Neural progenitor cell (in vitro differentiated cells): ENCODE measurements at regions not wholly inside any gene's neighbourhood (a gene's known extent, or its start where the extent isn't known, plus 50 kb on each side); places are given as distances from the start of the nearest gene placed in this dataset.

Experiments used
- DNase-seq: peaks from one replicate; pipeline ENCODE4 v3.0.0-alpha.2; 2016; ENCODE audit warnings: low spot score
- H2AFZ ChIP-seq: fragments of 200-600 bp; sonication (generic); replicated peaks from 2 replicates; pipeline ENCODE4 v1.6.1; 2016; ENCODE audit warnings: antibody characterized with exemption
- H3F3A ChIP-seq: fragments of 200-600 bp; sonication (generic); 2 replicates; pipeline ENCODE4 v1.6.1; 2016; ENCODE audit warnings: antibody characterized with exemption, low read depth
- H3K27ac ChIP-seq: fragments of 200-600 bp; sonication (generic); 2 replicates; pipeline ENCODE4 v1.5.1; 2016; ENCODE audit warnings: mild to moderate bottlenecking
- H3K27me3 ChIP-seq: fragments of 200-600 bp; sonication (generic); 2 replicates; pipeline ENCODE4 v1.6.1; 2016; ENCODE audit warnings: mild to moderate bottlenecking, moderate library complexity
- H3K36me3 ChIP-seq: fragments of 200-600 bp; sonication (generic); 2 replicates; pipeline ENCODE4 v1.5.1; 2016
- H3K4me1 ChIP-seq: fragments of 200-600 bp; sonication (generic); 2 replicates; pipeline ENCODE4 v1.6.1; 2016; ENCODE audit warnings: mixed run types
- H3K4me2 ChIP-seq: fragments of 200-600 bp; sonication (generic); 2 replicates; pipeline ENCODE4 v1.6.1; 2016
- H3K4me3 ChIP-seq: fragments of 200-600 bp; sonication (generic); 2 replicates; pipeline ENCODE4 v1.5.1; 2016
- H3K79me2 ChIP-seq: fragments of 200-600 bp; sonication (generic); 2 replicates; pipeline ENCODE4 v1.6.1; 2016; ENCODE audit warnings: low read depth
- H3K9ac ChIP-seq: fragments of 200-600 bp; sonication (generic); 2 replicates; pipeline ENCODE4 v1.6.1; 2016
- H3K9me3 ChIP-seq: fragments of 200-600 bp; sonication (generic); 2 replicates; pipeline ENCODE4 v1.5.1; 2016; ENCODE audit warnings: low read depth
- H4K20me1 ChIP-seq: fragments of 200-600 bp; sonication (generic); 2 replicates; pipeline ENCODE4 v1.6.1; 2016; ENCODE audit warnings: low read depth
- H3K27ac Mint-ChIP-seq: 3 replicates; pipeline ENCODE4 v1.8.0; 2021; ENCODE audit warnings: mixed read lengths
- H3K27me3 Mint-ChIP-seq: 2 replicates; pipeline ENCODE4 v1.8.0; 2022; ENCODE audit warnings: low read depth, mild to moderate bottlenecking, inconsistent platforms, moderate library complexity, mixed read lengths; ENCODE audit not compliant: insufficient read depth
- H3K36me3 Mint-ChIP-seq: 3 replicates; pipeline ENCODE4 v1.8.0; 2021; ENCODE audit warnings: mixed read lengths
- H3K4me1 Mint-ChIP-seq: 3 replicates; pipeline ENCODE4 v1.8.0; 2021; ENCODE audit warnings: mixed read lengths
- H3K4me3 Mint-ChIP-seq: 3 replicates; pipeline ENCODE4 v1.8.0; 2021; ENCODE audit warnings: mild to moderate bottlenecking, moderate library complexity, mixed read lengths
- H3K9me3 Mint-ChIP-seq: 3 replicates; pipeline ENCODE4 v1.8.0; 2020; ENCODE audit warnings: mixed read lengths
- EZH2 ChIP-seq: fragments of 200-600 bp; sonication (generic); IDR thresholded peaks from 2 replicates; pipeline ENCODE4 v1.6.1; 2017; ENCODE audit warnings: antibody characterized with exemption, mild to moderate bottlenecking, moderate library complexity
- EZH2phosphoT487 ChIP-seq: fragments of 200-600 bp; sonication (generic); IDR thresholded peaks from 2 replicates; pipeline ENCODE4 v1.6.1; 2017; ENCODE audit warnings: antibody characterized with exemption
- TF ChIP-seq, protein P1 (sequence below): fragments of 200-600 bp; sonication (generic); IDR thresholded peaks from 2 replicates; pipeline ENCODE4 v1.5.1; 2017; ENCODE audit warnings: antibody characterized with exemption, mild to moderate bottlenecking

GRCh38 chr9:89978185-89978584, 373.4 kb downstream of the GADD45G start:
- no peaks in the 10 kb centered on the region for H3K4me1 ChIP-seq
- Mint-ChIP-seq H3K27ac (no peak overlapping the region), H3K4me3 (no peak overlapping the region), H3K36me3 (no peaks in the 10 kb centered on the region), H3K27me3 (peaks cover 6% of the 10 kb centered on the region), H3K4me1 (no peaks in the 10 kb centered on the region), H3K9me3 (no peaks in the 10 kb centered on the region)
- no peaks in the 10 kb centered on the region for H3K36me3 ChIP-seq
- H3F3A ChIP-seq = no peaks in the 10 kb centered on the region
- H3K4me3 ChIP-seq = no peak overlapping the region
- H2AFZ ChIP-seq = peak overlapping the region; percentile 94
- no peak overlapping the region for H3K4me2 ChIP-seq
- no peaks in the 10 kb centered on the region for H4K20me1 ChIP-seq
- H3K9me3 ChIP-seq = no peaks in the 10 kb centered on the region
- H3K79me2 ChIP-seq = no peaks in the 10 kb centered on the region
- no peaks in the 10 kb centered on the region for H3K27me3 ChIP-seq
- DNase-seq = peak; percentile 29
- no peak for TF ChIP-seq EZH2phosphoT487
- TF ChIP-seq, protein P1, sequence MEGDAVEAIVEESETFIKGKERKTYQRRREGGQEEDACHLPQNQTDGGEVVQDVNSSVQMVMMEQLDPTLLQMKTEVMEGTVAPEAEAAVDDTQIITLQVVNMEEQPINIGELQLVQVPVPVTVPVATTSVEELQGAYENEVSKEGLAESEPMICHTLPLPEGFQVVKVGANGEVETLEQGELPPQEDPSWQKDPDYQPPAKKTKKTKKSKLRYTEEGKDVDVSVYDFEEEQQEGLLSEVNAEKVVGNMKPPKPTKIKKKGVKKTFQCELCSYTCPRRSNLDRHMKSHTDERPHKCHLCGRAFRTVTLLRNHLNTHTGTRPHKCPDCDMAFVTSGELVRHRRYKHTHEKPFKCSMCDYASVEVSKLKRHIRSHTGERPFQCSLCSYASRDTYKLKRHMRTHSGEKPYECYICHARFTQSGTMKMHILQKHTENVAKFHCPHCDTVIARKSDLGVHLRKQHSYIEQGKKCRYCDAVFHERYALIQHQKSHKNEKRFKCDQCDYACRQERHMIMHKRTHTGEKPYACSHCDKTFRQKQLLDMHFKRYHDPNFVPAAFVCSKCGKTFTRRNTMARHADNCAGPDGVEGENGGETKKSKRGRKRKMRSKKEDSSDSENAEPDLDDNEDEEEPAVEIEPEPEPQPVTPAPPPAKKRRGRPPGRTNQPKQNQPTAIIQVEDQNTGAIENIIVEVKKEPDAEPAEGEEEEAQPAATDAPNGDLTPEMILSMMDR = peak; percentile 40
- no peak overlapping the region for H3K9ac ChIP-seq
- no peak overlapping the region for H3K27ac ChIP-seq

DNA sequence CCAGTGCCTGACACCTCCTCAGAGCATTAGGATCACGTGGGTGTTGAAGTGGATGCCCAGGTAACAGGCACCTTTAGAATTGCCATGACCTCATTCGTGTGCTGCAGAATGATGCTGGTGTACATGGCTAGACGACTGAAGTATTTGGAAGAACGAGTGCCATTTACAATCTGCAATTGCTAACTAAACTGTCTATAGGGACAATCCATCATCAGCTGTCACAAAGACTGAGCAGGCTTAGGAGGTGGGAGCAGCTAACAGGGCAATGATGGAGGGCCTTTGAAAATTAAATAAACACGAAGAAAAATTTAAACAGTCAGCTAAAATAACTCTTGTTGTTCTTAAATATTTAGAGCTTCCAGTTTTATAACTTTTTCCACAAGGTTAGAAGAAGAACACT, 375.8 kb downstream of the GADD45G start:
- H3K9me3 Mint-ChIP-seq = no peaks in the 10 kb centered on the region
- Histone ChIP-seq H3F3A (no peaks in the 10 kb centered on the region), H3K27me3 (no peaks in the 10 kb centered on the region), H3K4me2 (no peak overlapping the region), H2AFZ (no peak overlapping the region), H3K9me3 (no peaks in the 10 kb centered on the region), H3K4me1 (no peaks in the 10 kb centered on the region), H3K36me3 (no peaks in the 10 kb centered on the region), H3K9ac (no peak overlapping the region), H3K27ac (no peak overlapping the region), H4K20me1 (no peaks in the 10 kb centered on the region), H3K79me2 (no peaks in the 10 kb centered on the region), H3K4me3 (no peak overlapping the region)
- DNase-seq = no peak
- peaks cover 6% of the 10 kb centered on the region for H3K27me3 Mint-ChIP-seq
- H3K4me3 Mint-ChIP-seq = no peak overlapping the region
- TF ChIP-seq EZH2 (no peak), EZH2phosphoT487 (no peak)
- TF ChIP-seq, protein P1 = no peak
- H3K36me3 Mint-ChIP-seq = no peaks in the 10 kb centered on the region
- H3K4me1 Mint-ChIP-seq = peaks cover 2% of the 10 kb centered on the region
- H3K27ac Mint-ChIP-seq = no peak overlapping the region

GRCh38 chr9:89982016-89982415, 377.2 kb downstream of the GADD45G start:
- peaks cover 6% of the 10 kb centered on the region for H3K27me3 Mint-ChIP-seq

More at GRCh38 chr9:89982016-89982415, 377.2 kb downstream of the GADD45G start:
- Histone ChIP-seq H3K4me2 (no peak overlapping the region), H3K9me3 (no peaks in the 10 kb centered on the region), H3K4me3 (no peak overlapping the region), H4K20me1 (no peaks in the 10 kb centered on the region), H3K79me2 (no peaks in the 10 kb centered on the region), H3K4me1 (no peaks in the 10 kb centered on the region), H3K27ac (no peak overlapping the region), H3K9ac (no peak overlapping the region), H3K27me3 (no peaks in the 10 kb centered on the region), H2AFZ (no peak overlapping the region), H3K36me3 (no peaks in the 10 kb centered on the region), H3F3A (no peaks in the 10 kb centered on the region)
- H3K9me3 Mint-ChIP-seq = peaks cover 2% of the 10 kb centered on the region
- no peak overlapping the region for H3K4me3 Mint-ChIP-seq
- H3K27ac Mint-ChIP-seq = no peak overlapping the region
- H3K36me3 Mint-ChIP-seq = no peaks in the 10 kb centered on the region
- TF ChIP-seq, protein P1 = no peak
- TF ChIP-seq EZH2phosphoT487 (no peak), EZH2 (no peak)
- DNase-seq = no peak
- peaks cover 2% of the 10 kb centered on the region for H3K4me1 Mint-ChIP-seq
